GM13977 (cell line): ENCODE measurements at regions not wholly inside any gene's neighbourhood (a gene's known extent, or its start where the extent isn't known, plus 50 kb on each side); places are given as distances from the start of the nearest gene placed in this dataset.
"Not testable (repeated sequence)": the region's sequence is repeated elsewhere in the genome, so short reads cannot be mapped to it uniquely, and the experiment has no call there.

ENCODE experiments used
- DNase-seq: peaks from one replicate; pipeline ENCODE4 v3.0.0; 2012; ENCODE audit warnings: low spot score
- CTCF ChIP-seq: IDR thresholded peaks from 2 replicates; pipeline ENCODE4 v1.5.1; 2012; ENCODE audit warnings: mild to moderate bottlenecking, control low read depth; ENCODE audit not compliant: insufficient read depth; ENCODE audit errors: extremely low read depth, missing control alignments
- in situ Hi-C: fragments of 300-500 bp; cut with MboI; formaldehyde crosslinking; loops from one replicate; pipeline ENCODE4 v1.12.0; 2022; ENCODE audit warnings: low sequenced_read_pairs, low pct_unique_long_range_greater_than_20kb, mixed read lengths, inconsistent platforms; ENCODE audit not compliant: unreplicated experiment

DNA sequence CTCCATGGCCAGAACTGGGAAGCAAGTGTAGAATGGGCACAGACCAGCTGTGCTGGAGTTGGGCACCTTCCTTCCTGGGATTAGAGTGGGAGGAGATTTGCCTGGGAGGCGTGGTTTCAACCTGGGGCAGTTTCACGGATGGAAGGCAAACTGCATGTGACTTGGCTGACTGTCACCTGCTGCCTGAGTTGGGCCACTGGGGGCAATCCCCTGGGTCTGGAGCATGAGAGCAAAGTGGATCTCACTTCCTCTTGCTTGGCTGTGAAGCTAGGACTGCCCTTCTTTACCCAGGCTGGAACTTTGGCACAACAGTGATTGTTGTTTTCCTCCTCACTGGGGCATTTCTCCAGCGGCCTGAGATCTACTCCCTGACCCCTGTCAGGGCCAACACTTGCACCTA, 1247.0 kb upstream of the EPHA6 start:
- in situ Hi-C loops: no loop called here
- no peak for TF ChIP-seq CTCF
- no peak for DNase-seq

DNA sequence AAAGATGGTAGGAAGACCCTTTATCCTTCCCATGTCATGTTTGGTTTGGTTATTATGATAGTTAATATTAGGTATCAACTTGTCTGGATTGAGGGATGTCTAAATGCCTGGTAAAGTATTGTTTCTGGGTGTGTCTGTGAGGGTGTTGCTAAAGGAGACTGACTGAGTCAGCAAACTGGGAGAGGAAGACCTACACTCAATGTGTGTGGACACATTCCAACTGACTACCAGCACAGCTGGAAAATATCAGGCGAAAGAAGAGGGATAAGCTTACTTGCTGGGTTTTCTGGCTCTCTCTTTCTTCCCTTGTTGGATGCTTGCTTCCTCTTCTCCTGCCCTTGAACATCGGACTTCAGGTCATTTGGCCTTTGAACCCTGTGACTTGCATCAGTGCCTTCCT, 1227.6 kb upstream of the EPHA6 start:
- DNase-seq: no peak
- in situ Hi-C loops: no loop called here

DNA sequence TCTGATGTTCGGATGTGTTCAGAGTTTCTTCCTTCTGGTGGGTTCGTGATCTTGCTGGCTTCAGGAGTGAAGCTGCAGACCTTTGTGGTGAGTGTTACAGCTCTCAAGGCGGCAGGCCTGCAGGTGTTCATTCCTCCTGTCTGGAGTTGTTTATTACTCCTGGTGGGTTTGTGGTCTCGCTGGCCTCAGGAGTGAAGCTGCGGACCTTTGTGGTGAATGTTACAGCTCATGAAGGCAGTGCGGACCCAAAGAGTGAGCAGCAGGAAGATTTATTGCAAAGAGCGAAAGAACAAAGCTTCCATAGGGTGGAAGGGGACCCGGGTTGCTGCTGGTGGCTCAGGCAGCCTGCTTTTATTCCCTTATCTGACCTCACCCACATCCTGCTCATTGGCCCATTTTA, 1226.8 kb upstream of the EPHA6 start:
- in situ Hi-C loops, DNase-seq: not testable (repeated sequence)

More for the DNA sequence above, 1227.6 kb upstream of the EPHA6 start:
- TF ChIP-seq CTCF: no peak

GRCh38 chr3:95588473-95588872, 1225.9 kb upstream of the EPHA6 start:
- no peak for DNase-seq
- in situ Hi-C loops: no loop called here
- TF ChIP-seq CTCF: no peak

DNA sequence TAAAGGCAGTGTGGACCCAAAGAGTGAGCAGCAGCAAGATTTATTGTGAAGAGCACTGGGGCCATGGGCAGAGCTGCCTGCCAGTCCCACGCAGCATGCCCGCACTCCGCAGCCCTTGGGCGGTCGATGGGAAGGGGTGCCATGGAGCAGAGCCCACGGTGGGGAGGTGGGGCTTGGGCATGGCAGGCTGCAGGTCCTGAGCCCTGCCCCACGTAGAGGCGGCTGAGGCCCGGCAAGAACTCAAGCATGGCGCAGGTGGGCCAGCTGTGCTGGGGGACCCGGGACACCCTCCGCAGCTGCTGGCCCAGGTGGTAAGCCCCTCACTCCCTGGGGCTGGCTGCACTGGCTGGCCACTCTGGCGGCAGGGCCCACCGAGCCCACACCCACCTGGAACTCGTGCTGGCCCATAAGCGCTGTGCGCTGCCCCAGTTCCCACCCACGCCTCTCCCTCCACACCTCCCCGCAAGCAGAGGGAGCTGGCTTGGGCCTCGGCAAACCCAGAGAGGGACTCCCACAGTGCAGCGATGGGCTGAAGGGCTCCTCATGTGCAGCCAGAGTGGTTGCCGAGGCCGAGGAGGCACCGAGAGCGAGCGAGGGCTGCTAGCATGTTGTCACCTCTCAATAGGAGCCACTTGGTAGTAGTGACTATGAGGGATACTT, 1218.8 kb upstream of the EPHA6 start:
- in situ Hi-C loops: no loop called here
- no peak for TF ChIP-seq CTCF
- DNase-seq: no peak

- in situ Hi-C loops: no loop called here
- TF ChIP-seq CTCF: no peak
- no peak for DNase-seq
Observed at GRCh38 chr3:95607926-95608325, 1206.5 kb upstream of the EPHA6 start.

- TF ChIP-seq CTCF: no peak
- no peak for DNase-seq
- in situ Hi-C loops: no loop called here
Observed at GRCh38 chr3:95609411-95609810, 1205.0 kb upstream of the EPHA6 start.
